HG03442 (cell line): ENCODE measurements at regions not wholly inside any gene's neighbourhood (a gene's known extent, or its start where the extent isn't known, plus 50 kb on each side); places are given as distances from the start of the nearest gene placed in this dataset.

Experiments used
- ATAC-seq: cut with Tn5 transposase; IDR thresholded peaks from one replicate; pipeline ENCODE4 v1.9.1; 2021; ENCODE audit warnings: mild to moderate bottlenecking, moderate library complexity; ENCODE audit not compliant: unreplicated experiment

DNA sequence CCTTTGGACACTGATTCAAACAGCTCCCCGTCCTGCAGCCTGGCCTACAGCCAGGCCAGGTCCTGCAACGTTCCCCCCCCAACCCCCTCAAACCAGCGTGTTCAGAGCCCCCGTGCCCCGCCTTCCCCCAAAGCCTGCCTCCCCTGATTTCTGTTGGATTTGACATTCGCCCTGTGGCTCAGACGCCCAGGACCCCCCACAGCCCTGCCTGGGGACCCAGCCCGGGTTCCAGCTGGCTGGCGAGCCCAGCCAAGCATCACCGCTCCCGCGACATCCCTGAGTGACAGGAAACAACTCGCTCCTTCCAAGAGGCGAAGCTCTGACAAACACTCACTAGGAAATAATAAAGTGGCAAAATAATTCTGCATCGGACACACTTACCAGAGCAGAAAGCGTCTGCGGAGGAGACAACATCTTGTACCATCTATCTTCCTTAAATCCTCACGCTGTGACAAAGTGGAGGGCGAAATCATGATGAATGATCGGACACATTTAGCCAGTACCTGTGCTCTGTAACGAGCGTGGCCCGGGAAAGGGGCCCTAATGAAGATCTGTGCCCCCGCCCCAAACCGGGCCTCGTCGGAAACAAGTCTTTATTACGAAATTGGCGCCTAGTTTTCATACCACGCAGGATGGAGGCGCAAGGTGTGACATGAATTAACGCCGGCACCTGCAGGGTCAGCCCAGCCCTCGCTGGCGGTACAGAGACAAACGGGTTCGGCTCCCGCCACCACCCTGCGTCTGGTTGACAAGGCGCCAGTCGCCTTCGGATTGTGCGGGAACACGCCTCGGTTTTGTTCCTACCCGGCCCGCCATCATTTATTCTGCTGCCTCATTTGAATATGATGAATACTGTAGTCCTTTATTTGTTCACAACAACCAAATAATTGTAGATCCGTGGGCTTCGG is 91.0 kb upstream of the MVB12B start:
- no peak for ATAC-seq

DNA sequence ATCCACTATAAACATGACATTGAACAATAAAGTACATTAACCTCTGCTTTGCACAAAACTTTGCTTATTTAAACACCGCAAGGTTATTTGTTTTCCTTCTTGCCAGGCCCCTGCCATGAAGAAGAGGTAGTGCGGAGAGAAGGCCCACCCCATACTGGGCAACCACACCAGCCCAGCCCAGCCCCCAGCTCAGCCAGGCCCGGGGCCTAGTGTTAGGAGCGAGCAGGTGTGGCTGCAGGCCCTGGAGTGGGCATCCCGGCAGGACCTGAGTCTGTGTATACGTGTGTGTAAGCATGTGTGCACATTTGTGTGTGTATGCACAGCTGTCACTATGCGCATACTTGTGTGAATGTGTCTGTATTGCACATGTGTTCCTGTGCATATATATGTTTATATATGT is 90.4 kb upstream of the MVB12B start:
- ATAC-seq = no peak

DNA sequence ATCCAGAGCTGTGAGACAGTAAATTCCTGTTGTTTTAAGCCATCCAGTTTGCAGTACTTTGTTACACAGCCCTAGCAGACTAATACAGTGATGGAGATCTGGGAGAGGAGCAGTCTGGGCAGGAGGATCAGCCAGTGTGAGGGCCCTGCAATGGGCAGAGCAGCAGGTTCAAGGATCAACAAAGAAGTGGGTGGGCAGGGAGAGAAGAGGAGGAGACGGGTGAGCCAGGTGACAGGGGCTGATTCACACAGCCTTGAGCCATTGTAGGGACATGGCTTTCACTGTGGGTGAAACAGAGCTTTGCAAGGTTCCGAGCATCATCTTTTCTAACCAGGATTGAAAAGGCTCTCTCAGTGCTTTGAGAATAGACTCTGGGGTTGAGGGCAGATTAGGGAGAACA is 88.2 kb upstream of the MVB12B start:
- no peak for ATAC-seq

DNA sequence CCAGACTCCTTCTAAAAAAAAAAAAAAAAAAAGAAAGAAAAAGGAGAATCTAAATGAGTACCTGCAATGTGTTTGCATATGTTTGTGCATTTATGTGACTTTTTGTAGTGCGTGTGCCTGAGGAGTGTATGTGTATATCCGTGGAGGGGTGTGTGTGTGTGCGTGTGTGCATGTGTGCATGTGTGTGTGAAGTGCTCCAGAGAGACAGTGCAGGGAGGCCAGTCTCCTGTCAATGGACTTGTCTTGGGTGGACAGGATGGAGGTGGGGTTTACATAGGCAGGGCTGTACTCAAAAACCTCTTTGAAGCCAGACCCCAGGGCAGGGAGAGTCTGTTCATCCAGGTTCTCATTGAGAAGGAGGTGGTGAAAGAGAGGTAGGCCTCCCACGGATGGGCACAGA is 87.1 kb upstream of the MVB12B start:
- ATAC-seq = no peak

DNA sequence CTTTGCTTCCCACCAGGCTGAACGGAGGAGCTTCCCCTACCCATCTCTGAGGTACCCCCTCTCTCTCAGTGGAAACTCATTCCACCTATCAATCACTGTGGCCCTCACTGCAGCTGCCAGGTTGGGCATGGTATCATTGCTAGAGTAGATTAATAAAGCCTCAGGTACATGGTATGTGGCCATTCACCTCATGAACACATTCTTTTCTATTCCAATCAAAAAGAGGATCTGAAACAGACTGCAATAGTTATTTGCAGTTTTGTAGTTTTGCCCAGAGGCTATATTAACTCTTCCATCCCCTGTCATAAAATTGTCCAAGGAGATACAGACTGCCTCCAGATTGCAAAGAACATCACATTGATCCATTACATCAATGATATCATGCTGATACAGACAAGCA is 85.8 kb upstream of the MVB12B start:
- ATAC-seq = no peak

DNA sequence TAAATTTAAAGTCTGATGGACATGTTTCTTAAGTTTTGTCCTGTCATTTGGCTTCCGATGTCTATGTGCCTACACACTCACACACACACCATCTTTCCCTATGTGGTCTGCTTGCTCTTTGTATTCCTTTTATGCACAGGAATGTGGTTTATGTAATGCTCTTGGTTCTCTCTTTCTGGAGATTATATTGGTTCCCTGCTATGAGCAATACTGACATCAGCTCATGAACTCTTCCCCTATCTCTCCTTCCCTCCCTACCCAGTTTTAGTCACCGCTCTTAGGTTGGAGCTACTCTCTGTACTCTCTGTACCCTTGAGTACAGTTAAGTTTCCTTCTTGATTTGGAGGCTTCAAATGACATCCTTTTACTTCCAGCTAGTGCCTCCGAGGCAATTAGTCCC is 77.9 kb upstream of the MVB12B start:
- ATAC-seq = no peak

DNA sequence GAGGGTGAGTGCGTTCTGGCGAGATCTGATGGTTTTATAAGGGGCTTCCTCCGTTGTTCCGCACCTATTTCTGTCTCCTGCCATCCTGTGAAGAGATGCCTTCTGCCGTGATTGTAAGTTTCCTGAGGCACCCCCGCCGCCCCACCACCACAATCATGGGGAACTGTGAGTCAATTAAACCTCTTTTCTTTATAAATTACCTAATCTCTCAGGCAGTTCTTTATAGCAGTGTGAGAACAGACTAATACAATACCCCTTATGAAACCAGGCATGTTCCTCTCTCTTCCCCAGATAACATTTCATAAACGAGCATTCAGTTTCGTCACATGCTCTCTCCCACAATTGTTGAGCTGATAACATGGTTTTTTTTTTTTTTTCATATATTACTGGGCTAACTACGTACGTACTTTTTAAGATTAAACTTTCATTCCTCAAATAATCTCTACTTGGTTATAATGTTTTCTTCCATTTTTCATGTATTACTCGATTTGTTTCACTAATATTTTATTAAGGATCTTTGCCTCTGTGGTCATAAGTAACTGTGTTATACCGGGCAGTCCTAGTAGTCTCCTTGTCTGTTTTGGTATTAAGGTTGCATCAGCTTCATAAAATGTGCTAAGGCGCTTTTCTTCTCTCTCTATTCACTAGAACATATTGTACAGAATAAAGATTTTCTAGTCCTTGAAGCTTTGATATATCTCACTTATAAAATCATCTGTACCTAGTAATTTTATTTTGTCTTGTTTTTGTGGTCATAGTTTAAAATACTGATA is 64.9 kb upstream of the MVB12B start:
- ATAC-seq = no peak

DNA sequence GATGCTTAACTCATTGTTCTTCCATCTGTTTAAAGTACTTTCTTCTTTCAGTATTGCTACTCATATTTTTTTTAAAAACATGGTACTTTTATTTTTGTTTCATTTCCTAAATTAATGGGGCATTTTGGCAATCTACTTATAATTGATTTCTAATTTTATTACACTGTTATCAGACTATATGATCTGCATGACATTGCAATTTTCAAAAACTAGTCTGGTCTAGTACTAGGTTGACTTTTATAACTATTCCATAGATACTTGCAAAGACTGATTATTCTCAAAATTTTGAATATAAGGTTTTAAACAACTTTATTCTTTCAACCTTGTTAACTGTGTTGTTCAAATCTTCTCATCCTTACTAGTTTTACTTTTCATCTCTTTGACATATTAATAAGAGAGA is 63.9 kb upstream of the MVB12B start:
- ATAC-seq = no peak

DNA sequence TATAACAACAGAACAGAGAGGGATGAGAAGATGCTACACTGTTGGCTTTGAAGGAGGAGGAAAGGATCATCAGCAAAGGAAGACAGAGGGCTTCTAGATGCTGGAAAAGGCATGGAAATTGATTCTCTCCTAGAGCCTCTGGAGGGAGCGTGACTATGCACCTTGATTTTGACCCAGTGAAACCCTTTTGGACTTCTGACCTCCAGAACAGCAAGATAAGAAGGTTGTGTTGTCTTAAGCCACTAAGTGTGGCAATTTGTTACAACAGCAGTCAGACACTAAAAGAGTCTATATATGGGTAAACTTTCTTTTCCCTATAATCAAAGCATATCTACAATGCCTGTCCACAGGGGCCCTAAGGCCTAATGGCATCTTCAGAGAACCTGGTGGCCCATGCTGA is 56.1 kb upstream of the MVB12B start:
- no peak for ATAC-seq

DNA sequence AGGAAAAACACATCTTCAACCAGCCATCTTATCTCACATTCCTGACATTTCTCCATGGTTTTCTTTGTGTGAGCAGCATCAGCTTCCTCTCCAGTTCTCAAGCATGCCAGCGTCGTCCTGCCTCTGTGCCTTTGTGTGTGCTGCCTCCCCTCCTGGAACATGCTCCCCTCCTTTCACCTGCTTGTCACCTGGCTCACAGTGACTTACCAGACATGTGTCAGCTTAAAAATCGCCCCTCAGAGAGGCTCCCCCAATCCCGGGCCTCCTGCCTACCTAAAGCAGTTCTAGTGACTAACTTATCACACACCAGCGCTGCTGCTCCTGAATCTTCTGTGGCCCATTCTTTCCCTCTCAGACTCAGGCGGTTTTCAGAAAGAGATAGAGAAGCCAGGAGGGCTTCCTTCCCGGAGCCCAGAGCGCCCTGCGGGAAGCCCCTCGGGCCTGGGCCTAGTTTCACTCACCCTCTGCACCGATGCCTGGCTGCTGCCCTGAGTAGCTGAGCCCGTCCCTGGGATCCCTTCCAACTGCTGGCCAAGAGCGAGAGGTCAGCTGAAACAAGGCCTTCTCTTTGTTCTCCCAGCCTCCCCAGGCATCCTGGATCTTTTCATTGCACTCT is 51.1 kb upstream of the MVB12B start:
- ATAC-seq = no peak

DNA sequence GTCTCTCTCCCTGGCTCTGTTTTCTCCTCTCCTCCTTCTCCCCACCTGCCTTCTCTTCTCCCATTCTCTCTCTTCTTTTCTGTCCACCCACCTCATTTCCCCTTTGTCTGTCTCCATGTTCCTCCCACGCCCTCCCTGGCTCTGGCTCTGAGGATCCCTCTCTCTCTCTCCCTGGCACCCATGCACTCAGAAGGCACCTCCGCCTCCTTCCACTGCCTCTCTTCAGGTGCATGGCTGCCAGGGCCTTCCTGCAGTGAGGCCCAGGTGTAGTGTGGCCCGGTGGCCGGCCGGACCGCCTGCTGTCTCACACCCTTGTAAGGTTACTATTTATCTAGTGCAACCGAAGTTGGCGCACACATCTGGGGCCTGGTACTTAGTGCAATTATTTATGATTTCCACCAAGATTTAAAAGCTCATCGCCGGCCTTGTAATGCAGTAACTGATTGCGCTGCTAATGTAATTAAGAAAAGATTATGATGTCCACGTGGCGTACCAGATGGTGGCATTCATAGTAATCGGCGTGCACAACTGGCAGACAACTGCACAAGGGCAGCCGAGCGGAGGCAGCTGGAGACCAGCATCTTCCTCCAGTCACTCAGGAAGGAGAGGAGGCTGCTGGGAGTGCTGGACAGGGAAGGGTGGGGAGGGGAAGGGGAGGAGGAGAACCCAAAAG is 50.4 kb upstream of the MVB12B start:
- ATAC-seq = no peak
